ENCODE measurements at regions not wholly inside any gene's neighbourhood (a gene's known extent, or its start where the extent isn't known, plus 50 kb on each side); places are given as distances from the start of the nearest gene placed in this dataset.

- H3K4me3 Mint-ChIP-seq (ENCODE audit: unreplicated experiment), result no peak overlapping the region
These were observed 255.7 kb upstream of the FAR2 start for GRCh38 chr12:28893365-28893764.

GRCh38 chr12:28893856-28894255 lies 255.2 kb upstream of the FAR2 start:
- no peak for DNase-seq
- Mint-ChIP-seq H3K4me1 (ENCODE audit: low read depth, unreplicated experiment) (no peaks in the 10 kb centered on the region), H3K9me3 (ENCODE audit: unreplicated experiment) (no peaks in the 10 kb centered on the region), H3K27me3 (ENCODE audit: unreplicated experiment) (no peaks in the 10 kb centered on the region), H3K27ac (ENCODE audit: unreplicated experiment) (no peak overlapping the region), H3K36me3 (ENCODE audit: unreplicated experiment) (no peaks in the 10 kb centered on the region), H3K4me3 (ENCODE audit: unreplicated experiment) (no peak overlapping the region)
- TF ChIP-seq CTCF (IDR thresholded peaks at IDR 0.05; ENCODE audit: partially characterized antibody, unreplicated experiment), result no peak

More at GRCh38 chr12:28893365-28893764, 255.7 kb upstream of the FAR2 start:
- Mint-ChIP-seq H3K27ac (ENCODE audit: unreplicated experiment) (no peak overlapping the region), H3K4me1 (ENCODE audit: low read depth, unreplicated experiment) (no peaks in the 10 kb centered on the region), H3K27me3 (ENCODE audit: unreplicated experiment) (no peaks in the 10 kb centered on the region), H3K36me3 (ENCODE audit: unreplicated experiment) (no peaks in the 10 kb centered on the region), H3K9me3 (ENCODE audit: unreplicated experiment) (no peaks in the 10 kb centered on the region)
- no peak for DNase-seq
- no peak for TF ChIP-seq CTCF (IDR thresholded peaks at IDR 0.05; ENCODE audit: partially characterized antibody, unreplicated experiment)

- Mint-ChIP-seq H3K4me1 (ENCODE audit: low read depth, unreplicated experiment) (no peaks in the 10 kb centered on the region), H3K36me3 (ENCODE audit: unreplicated experiment) (peaks cover 11% of the 10 kb centered on the region), H3K9me3 (ENCODE audit: unreplicated experiment) (peaks cover 3% of the 10 kb centered on the region), H3K27ac (ENCODE audit: unreplicated experiment) (no peak overlapping the region), H3K4me3 (ENCODE audit: unreplicated experiment) (no peak overlapping the region), H3K27me3 (ENCODE audit: unreplicated experiment) (no peaks in the 10 kb centered on the region)
- no peak for DNase-seq
- TF ChIP-seq CTCF (IDR thresholded peaks at IDR 0.05; ENCODE audit: partially characterized antibody, unreplicated experiment), result no peak
These were observed 252.7 kb upstream of the FAR2 start for GRCh38 chr12:28896421-28896820.

GRCh38 chr12:28898038-28898437 lies 251.0 kb upstream of the FAR2 start:
- no peak overlapping the region for H3K27ac Mint-ChIP-seq (ENCODE audit: unreplicated experiment)
- H3K27me3 Mint-ChIP-seq (ENCODE audit: unreplicated experiment), result no peaks in the 10 kb centered on the region
- no peaks in the 10 kb centered on the region for H3K4me1 Mint-ChIP-seq (ENCODE audit: low read depth, unreplicated experiment)
- H3K4me3 Mint-ChIP-seq (ENCODE audit: unreplicated experiment), result no peak overlapping the region
- no peak for DNase-seq
- H3K36me3 Mint-ChIP-seq (ENCODE audit: unreplicated experiment), result peaks cover 11% of the 10 kb centered on the region
- TF ChIP-seq CTCF (IDR thresholded peaks at IDR 0.05; ENCODE audit: partially characterized antibody, unreplicated experiment), result no peak
- H3K9me3 Mint-ChIP-seq (ENCODE audit: unreplicated experiment), result peaks cover 3% of the 10 kb centered on the region

GRCh38 chr12:28899951-28900350 lies 249.1 kb upstream of the FAR2 start:
- no peak for DNase-seq
- H3K4me1 Mint-ChIP-seq (ENCODE audit: low read depth, unreplicated experiment), result no peaks in the 10 kb centered on the region
- H3K36me3 Mint-ChIP-seq (ENCODE audit: unreplicated experiment), result peaks cover 11% of the 10 kb centered on the region
- peaks cover 3% of the 10 kb centered on the region for H3K9me3 Mint-ChIP-seq (ENCODE audit: unreplicated experiment)
- TF ChIP-seq CTCF (IDR thresholded peaks at IDR 0.05; ENCODE audit: partially characterized antibody, unreplicated experiment), result no peak
- no peaks in the 10 kb centered on the region for H3K27me3 Mint-ChIP-seq (ENCODE audit: unreplicated experiment)
- no peak overlapping the region for H3K4me3 Mint-ChIP-seq (ENCODE audit: unreplicated experiment)
- no peak overlapping the region for H3K27ac Mint-ChIP-seq (ENCODE audit: unreplicated experiment)

Measured in glutamatergic neuron (in vitro differentiated cells).